ENCODE measurements at regions not wholly inside any gene's neighbourhood (a gene's known extent, or its start where the extent isn't known, plus 50 kb on each side); places are given as distances from the start of the nearest gene placed in this dataset.

DNA sequence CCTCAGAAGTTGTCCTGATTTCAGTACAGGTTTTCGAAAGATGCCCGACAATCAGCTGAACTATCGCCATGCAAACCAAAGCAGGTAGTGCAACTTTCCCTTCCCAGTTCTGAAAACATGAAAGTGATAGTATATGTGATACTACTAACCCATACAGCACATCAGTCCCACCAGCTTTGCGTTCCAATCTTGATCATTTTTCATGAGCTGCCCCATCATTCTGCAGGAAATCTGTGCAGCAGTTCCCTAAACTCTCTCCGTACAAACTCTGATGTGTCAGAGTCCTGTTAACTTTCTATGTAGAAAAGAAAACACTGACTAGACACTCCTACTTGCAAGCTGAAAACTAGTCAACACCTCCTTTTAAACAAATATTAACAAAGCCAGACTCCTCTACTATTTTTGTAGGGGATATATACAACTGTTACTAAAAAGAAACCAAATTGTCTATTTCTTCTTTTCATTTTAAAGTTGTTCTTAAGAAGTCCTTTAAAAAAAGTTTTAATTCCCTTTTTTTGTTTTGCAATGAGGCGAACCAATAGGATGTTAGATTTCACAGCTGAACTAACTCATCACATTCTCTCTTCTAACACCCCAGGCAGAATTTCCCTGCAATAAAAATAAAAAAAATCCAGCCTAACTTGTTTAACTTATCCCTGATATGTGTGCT lies 99.6 kb upstream of the DST start (continued):
- TF ChIP-seq, protein P1, sequence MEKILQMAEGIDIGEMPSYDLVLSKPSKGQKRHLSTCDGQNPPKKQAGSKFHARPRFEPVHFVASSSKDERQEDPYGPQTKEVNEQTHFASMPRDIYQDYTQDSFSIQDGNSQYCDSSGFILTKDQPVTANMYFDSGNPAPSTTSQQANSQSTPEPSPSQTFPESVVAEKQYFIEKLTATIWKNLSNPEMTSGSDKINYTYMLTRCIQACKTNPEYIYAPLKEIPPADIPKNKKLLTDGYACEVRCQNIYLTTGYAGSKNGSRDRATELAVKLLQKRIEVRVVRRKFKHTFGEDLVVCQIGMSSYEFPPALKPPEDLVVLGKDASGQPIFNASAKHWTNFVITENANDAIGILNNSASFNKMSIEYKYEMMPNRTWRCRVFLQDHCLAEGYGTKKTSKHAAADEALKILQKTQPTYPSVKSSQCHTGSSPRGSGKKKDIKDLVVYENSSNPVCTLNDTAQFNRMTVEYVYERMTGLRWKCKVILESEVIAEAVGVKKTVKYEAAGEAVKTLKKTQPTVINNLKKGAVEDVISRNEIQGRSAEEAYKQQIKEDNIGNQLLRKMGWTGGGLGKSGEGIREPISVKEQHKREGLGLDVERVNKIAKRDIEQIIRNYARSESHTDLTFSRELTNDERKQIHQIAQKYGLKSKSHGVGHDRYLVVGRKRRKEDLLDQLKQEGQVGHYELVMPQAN (conservative IDR thresholded peaks at IDR 0.05): no peak
- no peak for TF ChIP-seq NR2C1 (IDR thresholded peaks at IDR 0.05)
- TF ChIP-seq, protein P2, sequence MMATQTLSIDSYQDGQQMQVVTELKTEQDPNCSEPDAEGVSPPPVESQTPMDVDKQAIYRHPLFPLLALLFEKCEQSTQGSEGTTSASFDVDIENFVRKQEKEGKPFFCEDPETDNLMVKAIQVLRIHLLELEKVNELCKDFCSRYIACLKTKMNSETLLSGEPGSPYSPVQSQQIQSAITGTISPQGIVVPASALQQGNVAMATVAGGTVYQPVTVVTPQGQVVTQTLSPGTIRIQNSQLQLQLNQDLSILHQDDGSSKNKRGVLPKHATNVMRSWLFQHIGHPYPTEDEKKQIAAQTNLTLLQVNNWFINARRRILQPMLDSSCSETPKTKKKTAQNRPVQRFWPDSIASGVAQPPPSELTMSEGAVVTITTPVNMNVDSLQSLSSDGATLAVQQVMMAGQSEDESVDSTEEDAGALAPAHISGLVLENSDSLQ (IDR thresholded peaks at IDR 0.05): no peak
- TF ChIP-seq SMAD5 (IDR thresholded peaks at IDR 0.05; ENCODE audit: low read depth): no peak
- no peak for TF ChIP-seq YBX1 (IDR thresholded peaks at IDR 0.05)
- TF ChIP-seq, protein P3, sequence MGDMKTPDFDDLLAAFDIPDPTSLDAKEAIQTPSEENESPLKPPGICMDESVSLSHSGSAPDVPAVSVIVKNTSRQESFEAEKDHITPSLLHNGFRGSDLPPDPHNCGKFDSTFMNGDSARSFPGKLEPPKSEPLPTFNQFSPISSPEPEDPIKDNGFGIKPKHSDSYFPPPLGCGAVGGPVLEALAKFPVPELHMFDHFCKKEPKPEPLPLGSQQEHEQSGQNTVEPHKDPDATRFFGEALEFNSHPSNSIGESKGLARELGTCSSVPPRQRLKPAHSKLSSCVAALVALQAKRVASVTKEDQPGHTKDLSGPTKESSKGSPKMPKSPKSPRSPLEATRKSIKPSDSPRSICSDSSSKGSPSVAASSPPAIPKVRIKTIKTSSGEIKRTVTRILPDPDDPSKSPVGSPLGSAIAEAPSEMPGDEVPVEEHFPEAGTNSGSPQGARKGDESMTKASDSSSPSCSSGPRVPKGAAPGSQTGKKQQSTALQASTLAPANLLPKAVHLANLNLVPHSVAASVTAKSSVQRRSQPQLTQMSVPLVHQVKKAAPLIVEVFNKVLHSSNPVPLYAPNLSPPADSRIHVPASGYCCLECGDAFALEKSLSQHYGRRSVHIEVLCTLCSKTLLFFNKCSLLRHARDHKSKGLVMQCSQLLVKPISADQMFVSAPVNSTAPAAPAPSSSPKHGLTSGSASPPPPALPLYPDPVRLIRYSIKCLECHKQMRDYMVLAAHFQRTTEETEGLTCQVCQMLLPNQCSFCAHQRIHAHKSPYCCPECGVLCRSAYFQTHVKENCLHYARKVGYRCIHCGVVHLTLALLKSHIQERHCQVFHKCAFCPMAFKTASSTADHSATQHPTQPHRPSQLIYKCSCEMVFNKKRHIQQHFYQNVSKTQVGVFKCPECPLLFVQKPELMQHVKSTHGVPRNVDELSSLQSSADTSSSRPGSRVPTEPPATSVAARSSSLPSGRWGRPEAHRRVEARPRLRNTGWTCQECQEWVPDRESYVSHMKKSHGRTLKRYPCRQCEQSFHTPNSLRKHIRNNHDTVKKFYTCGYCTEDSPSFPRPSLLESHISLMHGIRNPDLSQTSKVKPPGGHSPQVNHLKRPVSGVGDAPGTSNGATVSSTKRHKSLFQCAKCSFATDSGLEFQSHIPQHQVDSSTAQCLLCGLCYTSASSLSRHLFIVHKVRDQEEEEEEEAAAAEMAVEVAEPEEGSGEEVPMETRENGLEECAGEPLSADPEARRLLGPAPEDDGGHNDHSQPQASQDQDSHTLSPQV (IDR thresholded peaks at IDR 0.05): no peak
- TF ChIP-seq ZNF24 (IDR thresholded peaks at IDR 0.05): peak; percentile 27; the same call in 1 of the 2 replicates
- TF ChIP-seq IKZF2 (IDR thresholded peaks at IDR 0.05): peak in 1 of 2 experiments; percentile 49; a peak in 2 of 4 replicates
- no peak for TF ChIP-seq ZZZ3 (IDR thresholded peaks at IDR 0.05; ENCODE audit: control insufficient read depth, insufficient read length, low read depth)
- TF ChIP-seq FOXK2 (IDR thresholded peaks at IDR 0.05): no peak
- TF ChIP-seq DPF2 (IDR thresholded peaks at IDR 0.05): no peak
- peak; percentile 25; the same call in 1 of the 2 replicates for TF ChIP-seq SPI1 (IDR thresholded peaks at IDR 0.05; ENCODE audit: borderline replicate concordance, insufficient read depth, low read depth, low read length)
- TF ChIP-seq CBX5 (IDR thresholded peaks at IDR 0.05; ENCODE audit: low read depth): no peak
- TF ChIP-seq RELA (IDR thresholded peaks at IDR 0.05; ENCODE audit: borderline replicate concordance, partially characterized antibody): no peak
- TF ChIP-seq RAD51 (IDR thresholded peaks at IDR 0.05): no peak
- TF ChIP-seq, protein P4, sequence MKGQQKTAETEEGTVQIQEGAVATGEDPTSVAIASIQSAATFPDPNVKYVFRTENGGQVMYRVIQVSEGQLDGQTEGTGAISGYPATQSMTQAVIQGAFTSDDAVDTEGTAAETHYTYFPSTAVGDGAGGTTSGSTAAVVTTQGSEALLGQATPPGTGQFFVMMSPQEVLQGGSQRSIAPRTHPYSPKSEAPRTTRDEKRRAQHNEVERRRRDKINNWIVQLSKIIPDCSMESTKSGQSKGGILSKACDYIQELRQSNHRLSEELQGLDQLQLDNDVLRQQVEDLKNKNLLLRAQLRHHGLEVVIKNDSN (IDR thresholded peaks at IDR 0.05; ENCODE audit: borderline replicate concordance, extremely low read length, insufficient read depth, low read depth, low read length): no peak
- TF ChIP-seq, protein P5, sequence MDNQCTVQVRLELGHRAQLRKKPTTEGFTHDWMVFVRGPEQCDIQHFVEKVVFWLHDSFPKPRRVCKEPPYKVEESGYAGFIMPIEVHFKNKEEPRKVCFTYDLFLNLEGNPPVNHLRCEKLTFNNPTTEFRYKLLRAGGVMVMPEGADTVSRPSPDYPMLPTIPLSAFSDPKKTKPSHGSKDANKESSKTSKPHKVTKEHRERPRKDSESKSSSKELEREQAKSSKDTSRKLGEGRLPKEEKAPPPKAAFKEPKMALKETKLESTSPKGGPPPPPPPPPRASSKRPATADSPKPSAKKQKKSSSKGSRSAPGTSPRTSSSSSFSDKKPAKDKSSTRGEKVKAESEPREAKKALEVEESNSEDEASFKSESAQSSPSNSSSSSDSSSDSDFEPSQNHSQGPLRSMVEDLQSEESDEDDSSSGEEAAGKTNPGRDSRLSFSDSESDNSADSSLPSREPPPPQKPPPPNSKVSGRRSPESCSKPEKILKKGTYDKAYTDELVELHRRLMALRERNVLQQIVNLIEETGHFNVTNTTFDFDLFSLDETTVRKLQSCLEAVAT (IDR thresholded peaks at IDR 0.05): no peak
- no peak for TF ChIP-seq ZNF217 (IDR thresholded peaks at IDR 0.05)
